OCI-LY3 (cell line): ENCODE measurements at regions not wholly inside any gene's neighbourhood (a gene's known extent, or its start where the extent isn't known, plus 50 kb on each side); places are given as distances from the start of the nearest gene placed in this dataset.

Source experiments
- EZH2phosphoT487 ChIP-seq: fragments of 200-600 bp; shearing (Covaris generic); IDR thresholded peaks from 2 replicates; pipeline ENCODE4 v1.6.1; 2018; ENCODE audit warnings: antibody characterized with exemption, mixed run types, low read depth
- TF ChIP-seq, protein P1 (sequence below): fragments of 200-600, 300-600 bp; sonication (generic); IDR thresholded peaks from 2 replicates; pipeline ENCODE4 v1.5.1; 2014; ENCODE audit warnings: antibody characterized with exemption, low read length, low read depth

DNA sequence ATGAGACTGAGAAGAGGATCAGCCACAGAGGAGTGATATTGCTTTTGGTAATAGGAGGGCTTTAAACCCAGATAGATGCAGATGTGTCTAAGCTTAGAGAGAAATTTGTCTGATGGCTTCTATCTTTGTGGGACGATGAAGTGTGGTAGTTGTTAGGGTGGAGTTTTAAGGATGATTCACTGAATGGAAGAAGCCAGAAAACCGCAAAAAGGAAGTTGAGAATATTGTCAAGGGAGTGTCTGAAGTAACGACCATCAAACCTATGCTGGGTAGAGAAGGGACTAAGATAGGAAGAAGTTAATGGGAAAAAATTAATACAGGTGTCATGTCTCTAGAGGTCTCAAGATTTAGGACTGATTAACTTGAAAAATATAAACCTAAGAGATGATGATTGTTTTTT is 195.6 kb upstream of the MC4R start:
- TF ChIP-seq, protein P1, sequence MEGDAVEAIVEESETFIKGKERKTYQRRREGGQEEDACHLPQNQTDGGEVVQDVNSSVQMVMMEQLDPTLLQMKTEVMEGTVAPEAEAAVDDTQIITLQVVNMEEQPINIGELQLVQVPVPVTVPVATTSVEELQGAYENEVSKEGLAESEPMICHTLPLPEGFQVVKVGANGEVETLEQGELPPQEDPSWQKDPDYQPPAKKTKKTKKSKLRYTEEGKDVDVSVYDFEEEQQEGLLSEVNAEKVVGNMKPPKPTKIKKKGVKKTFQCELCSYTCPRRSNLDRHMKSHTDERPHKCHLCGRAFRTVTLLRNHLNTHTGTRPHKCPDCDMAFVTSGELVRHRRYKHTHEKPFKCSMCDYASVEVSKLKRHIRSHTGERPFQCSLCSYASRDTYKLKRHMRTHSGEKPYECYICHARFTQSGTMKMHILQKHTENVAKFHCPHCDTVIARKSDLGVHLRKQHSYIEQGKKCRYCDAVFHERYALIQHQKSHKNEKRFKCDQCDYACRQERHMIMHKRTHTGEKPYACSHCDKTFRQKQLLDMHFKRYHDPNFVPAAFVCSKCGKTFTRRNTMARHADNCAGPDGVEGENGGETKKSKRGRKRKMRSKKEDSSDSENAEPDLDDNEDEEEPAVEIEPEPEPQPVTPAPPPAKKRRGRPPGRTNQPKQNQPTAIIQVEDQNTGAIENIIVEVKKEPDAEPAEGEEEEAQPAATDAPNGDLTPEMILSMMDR = no peak
- no peak for TF ChIP-seq EZH2phosphoT487
